ENCODE measurements at regions not wholly inside any gene's neighbourhood (a gene's known extent, or its start where the extent isn't known, plus 50 kb on each side); places are given as distances from the start of the nearest gene placed in this dataset.

DNA sequence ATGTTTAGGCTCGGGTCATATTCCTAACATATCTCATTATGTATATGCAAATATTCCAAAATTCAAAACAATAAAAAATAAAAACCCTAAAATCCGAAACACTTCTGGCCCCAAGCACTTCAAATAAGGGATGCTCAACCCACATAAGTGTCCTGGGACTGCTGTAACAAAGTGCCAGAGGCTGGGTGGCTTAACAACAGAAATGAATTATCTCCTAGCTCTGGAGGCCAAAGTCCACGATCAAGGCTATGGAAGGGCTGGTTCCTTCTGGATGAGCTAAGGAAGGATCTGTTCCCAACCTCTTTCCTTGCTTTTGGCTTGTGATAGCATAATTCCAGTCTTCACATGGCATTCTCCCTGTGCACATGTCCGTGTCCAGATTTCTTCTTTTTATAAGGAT, 181.6 kb upstream of the NFE2L3 start:
- peak; percentile 32 for ATAC-seq
- no peaks in the 10 kb centered on the region for H3K36me3 ChIP-seq (ENCODE audit: low read depth)
- DNase-seq: no peak
- intact Hi-C loops (cut with DNase I, micrococcal nuclease): no loop called here
- no peaks in the 10 kb centered on the region for H3K4me1 ChIP-seq (ENCODE audit: low read depth)
- H3K4me3 ChIP-seq: no peak overlapping the region
- TF ChIP-seq, protein P1, sequence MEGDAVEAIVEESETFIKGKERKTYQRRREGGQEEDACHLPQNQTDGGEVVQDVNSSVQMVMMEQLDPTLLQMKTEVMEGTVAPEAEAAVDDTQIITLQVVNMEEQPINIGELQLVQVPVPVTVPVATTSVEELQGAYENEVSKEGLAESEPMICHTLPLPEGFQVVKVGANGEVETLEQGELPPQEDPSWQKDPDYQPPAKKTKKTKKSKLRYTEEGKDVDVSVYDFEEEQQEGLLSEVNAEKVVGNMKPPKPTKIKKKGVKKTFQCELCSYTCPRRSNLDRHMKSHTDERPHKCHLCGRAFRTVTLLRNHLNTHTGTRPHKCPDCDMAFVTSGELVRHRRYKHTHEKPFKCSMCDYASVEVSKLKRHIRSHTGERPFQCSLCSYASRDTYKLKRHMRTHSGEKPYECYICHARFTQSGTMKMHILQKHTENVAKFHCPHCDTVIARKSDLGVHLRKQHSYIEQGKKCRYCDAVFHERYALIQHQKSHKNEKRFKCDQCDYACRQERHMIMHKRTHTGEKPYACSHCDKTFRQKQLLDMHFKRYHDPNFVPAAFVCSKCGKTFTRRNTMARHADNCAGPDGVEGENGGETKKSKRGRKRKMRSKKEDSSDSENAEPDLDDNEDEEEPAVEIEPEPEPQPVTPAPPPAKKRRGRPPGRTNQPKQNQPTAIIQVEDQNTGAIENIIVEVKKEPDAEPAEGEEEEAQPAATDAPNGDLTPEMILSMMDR (IDR thresholded peaks at IDR 0.05): no peak
- no peaks in the 10 kb centered on the region for H3K9me3 ChIP-seq

DNA sequence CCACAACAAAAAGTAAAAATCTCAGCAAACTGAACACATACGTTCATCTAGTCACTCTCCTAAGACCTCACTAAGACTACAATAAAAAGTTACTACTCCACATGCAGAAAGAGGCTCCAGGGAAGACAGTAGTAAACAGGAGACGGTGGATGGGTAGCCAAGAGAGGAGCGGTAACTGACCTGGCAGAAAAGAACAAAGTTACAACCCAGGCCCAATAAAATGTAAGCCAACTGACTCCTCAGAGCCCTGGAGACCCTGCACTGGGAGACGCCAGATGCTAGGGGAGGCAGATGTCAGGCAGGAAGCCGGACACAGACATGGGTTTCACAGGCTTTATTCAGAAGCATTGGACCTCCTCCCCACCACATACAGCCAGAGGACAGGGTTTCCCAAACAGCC, 181.1 kb upstream of the NFE2L3 start:
- H3K9me3 ChIP-seq: no peaks in the 10 kb centered on the region
- DNase-seq (no peak), ATAC-seq (no peak)
- TF ChIP-seq, protein P1 (IDR thresholded peaks at IDR 0.05): no peak
- intact Hi-C loops (cut with DNase I, micrococcal nuclease): no loop called here
- no peaks in the 10 kb centered on the region for H3K4me1 ChIP-seq (ENCODE audit: low read depth)
- H3K4me3 ChIP-seq: no peak overlapping the region
- no peaks in the 10 kb centered on the region for H3K36me3 ChIP-seq (ENCODE audit: low read depth)

DNA sequence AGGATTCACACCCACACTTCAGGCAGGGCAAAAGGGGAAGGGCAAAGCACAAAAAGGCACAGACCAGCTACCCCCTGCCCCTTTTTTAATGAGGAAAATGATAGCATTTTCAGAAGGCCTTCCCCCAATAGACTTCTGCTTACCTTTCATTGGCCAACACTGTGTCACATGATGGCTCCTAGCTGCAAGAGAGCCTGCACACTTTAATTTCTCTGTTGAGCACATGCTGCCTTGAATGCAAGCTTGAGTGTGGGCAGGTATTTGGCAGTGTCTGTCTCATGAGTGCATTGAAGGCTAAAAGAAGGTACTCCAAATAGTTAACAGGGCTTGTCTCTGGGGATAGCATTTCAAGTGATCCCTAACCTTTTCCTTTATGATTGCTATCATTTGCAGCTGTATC, 175.4 kb upstream of the NFE2L3 start:
- TF ChIP-seq, protein P1 (IDR thresholded peaks at IDR 0.05): no peak
- Histone ChIP-seq H3K9me3 (peaks cover 9% of the 10 kb centered on the region), H3K36me3 (ENCODE audit: low read depth) (no peaks in the 10 kb centered on the region), H3K4me3 (no peak overlapping the region), H3K4me1 (ENCODE audit: low read depth) (no peaks in the 10 kb centered on the region)
- no peak for ATAC-seq
- DNase-seq: no peak
- intact Hi-C loops (cut with DNase I, micrococcal nuclease): no loop called here

DNA sequence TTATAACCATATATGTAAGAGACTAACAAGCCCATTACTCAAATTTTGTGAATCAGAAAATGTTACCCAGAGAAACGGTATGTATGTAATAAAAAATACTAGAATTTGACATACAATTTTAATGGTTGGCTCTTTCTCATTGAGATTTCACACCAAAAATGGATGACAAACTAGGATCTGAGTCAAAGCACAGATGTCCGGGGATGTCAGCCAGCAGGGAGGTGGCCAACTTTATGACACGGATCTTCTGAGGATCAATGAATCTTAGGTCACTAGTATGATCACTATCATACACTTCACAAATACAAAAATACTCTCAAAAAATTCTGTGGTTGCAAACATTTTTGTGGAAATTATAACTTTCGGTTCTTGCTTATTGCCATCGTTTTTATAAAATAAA, 173.5 kb upstream of the NFE2L3 start:
- H3K36me3 ChIP-seq (ENCODE audit: low read depth): no peaks in the 10 kb centered on the region
- H3K9me3 ChIP-seq: peaks cover 9% of the 10 kb centered on the region
- no peak for DNase-seq
- no peaks in the 10 kb centered on the region for H3K4me1 ChIP-seq (ENCODE audit: low read depth)
- TF ChIP-seq, protein P1 (IDR thresholded peaks at IDR 0.05): no peak
- no peak for ATAC-seq
- no peak overlapping the region for H3K4me3 ChIP-seq
- intact Hi-C loops (cut with DNase I, micrococcal nuclease): no loop called here

DNA sequence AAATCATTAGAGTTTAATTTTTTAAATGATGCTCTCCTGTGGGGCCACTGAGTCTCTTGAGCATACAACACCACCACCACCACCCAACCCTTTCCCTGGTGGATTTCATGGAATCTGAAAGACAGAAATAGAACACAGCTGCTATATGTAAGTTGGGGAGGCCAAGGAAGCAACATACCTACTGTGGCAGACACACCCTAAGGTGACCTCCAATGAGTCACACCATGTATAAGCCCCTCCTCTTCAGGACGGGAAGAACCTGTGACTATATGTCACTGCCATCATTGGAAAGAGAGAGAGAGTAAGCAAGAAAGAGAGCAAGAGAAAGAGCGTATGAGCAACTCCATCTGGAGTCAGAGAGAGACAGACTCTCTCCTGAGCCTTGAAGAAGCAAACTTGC, 172.4 kb upstream of the NFE2L3 start:
- no peak overlapping the region for H3K4me3 ChIP-seq

DNA sequence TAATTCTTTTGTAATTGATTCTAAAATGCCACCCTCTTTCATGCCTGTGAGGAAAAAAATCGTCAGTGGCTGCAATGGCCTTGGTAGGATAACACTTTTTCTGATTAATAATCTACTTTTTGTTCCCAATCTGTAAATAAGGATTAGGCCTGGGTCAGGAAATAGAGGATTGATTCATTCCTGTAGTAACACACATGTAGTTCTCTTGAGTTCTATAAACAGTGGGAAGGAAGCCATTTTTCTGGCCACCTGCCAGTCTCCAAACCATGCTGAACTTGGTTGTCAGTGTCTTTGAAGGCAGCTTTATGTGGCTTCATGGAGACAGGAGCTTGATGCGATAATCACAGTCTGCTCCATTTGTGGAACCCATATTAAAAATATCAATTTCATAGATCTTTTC, 169.3 kb upstream of the NFE2L3 start:
- TF ChIP-seq, protein P1 (IDR thresholded peaks at IDR 0.05): no peak
- H3K4me1 ChIP-seq (ENCODE audit: low read depth): no peaks in the 10 kb centered on the region
- H3K4me3 ChIP-seq: no peak overlapping the region
- H3K9me3 ChIP-seq: no peaks in the 10 kb centered on the region
- DNase-seq (no peak), ATAC-seq (no peak)
- intact Hi-C loops (cut with DNase I, micrococcal nuclease): no loop called here
- H3K36me3 ChIP-seq (ENCODE audit: low read depth): no peaks in the 10 kb centered on the region

More for the DNA sequence above, 172.4 kb upstream of the NFE2L3 start:
- DNase-seq (no peak), ATAC-seq (no peak)
- no peaks in the 10 kb centered on the region for H3K4me1 ChIP-seq (ENCODE audit: low read depth)
- TF ChIP-seq, protein P1 (IDR thresholded peaks at IDR 0.05): no peak
- intact Hi-C loops (cut with DNase I, micrococcal nuclease): no loop called here
- H3K9me3 ChIP-seq: peaks cover 9% of the 10 kb centered on the region
- no peaks in the 10 kb centered on the region for H3K36me3 ChIP-seq (ENCODE audit: low read depth)
